HEK293T (cell line): ENCODE measurements at regions not wholly inside any gene's neighbourhood (a gene's known extent, or its start where the extent isn't known, plus 50 kb on each side); places are given as distances from the start of the nearest gene placed in this dataset.

Source experiments
- BHLHE40 ChIP-seq: fragments of 450-650 bp; IDR thresholded peaks from 2 replicates; pipeline ENCODE4 v1.6.1; 2016; ENCODE audit warnings: mild to moderate bottlenecking, moderate library complexity, borderline replicate concordance
- CTBP1 ChIP-seq: fragments of 450-650 bp; IDR thresholded peaks from 2 replicates; pipeline ENCODE4 v1.6.1; 2016; ENCODE audit warnings: borderline replicate concordance
- ELF4 ChIP-seq: fragments of 450-650 bp; IDR thresholded peaks from 2 replicates; pipeline ENCODE4 v1.6.1; 2017; ENCODE audit warnings: antibody characterized with exemption
- FOXA1 ChIP-seq: fragments of 450-650 bp; IDR thresholded peaks from 2 replicates; pipeline ENCODE4 v1.6.1; 2016; ENCODE audit warnings: mild to moderate bottlenecking
- FOXK2 ChIP-seq: fragments of 450-650 bp; IDR thresholded peaks from 2 replicates; pipeline ENCODE4 v1.6.1; 2016; ENCODE audit warnings: mild to moderate bottlenecking
- FOXM1 ChIP-seq: fragments of 450-650 bp; IDR thresholded peaks from 2 replicates; pipeline ENCODE4 v1.6.1; 2017; ENCODE audit warnings: mild to moderate bottlenecking, borderline replicate concordance
- HDGF ChIP-seq: fragments of 450-650 bp; IDR thresholded peaks from 2 replicates; pipeline ENCODE4 v1.6.1; 2017; ENCODE audit warnings: antibody characterized with exemption, borderline replicate concordance
- L3MBTL2 ChIP-seq: fragments of 450-650 bp; conservative IDR thresholded peaks from 2 replicates; pipeline ENCODE4 v1.6.1; 2016; ENCODE audit warnings: mild to moderate bottlenecking
- LEF1 ChIP-seq: fragments of 450-650 bp; IDR thresholded peaks from 2 replicates; pipeline ENCODE4 v1.6.1; 2017; ENCODE audit warnings: mild to moderate bottlenecking, borderline replicate concordance
- NFRKB ChIP-seq: fragments of 450-650 bp; IDR thresholded peaks from 2 replicates; pipeline ENCODE4 v1.6.1; 2016; ENCODE audit warnings: mild to moderate bottlenecking, moderate library complexity
- PKNOX1 ChIP-seq: fragments of 450-650 bp; IDR thresholded peaks from 2 replicates; pipeline ENCODE4 v1.6.1; 2016
- SP1 ChIP-seq: fragments of 450-650 bp; IDR thresholded peaks from 2 replicates; pipeline ENCODE4 v1.6.1; 2017
- SUZ12 ChIP-seq: fragments of 450-650 bp; IDR thresholded peaks from 2 replicates; pipeline ENCODE4 v1.6.1; 2016; ENCODE audit warnings: mild to moderate bottlenecking
- TARDBP ChIP-seq: fragments of 450-650 bp; IDR thresholded peaks from 2 replicates; pipeline ENCODE4 v1.6.1; 2016

GRCh38 chr20:60482221-60483008 is 524.2 kb downstream of the CDH26 start:
- TF ChIP-seq TARDBP (no peak), SP1 (no peak), HDGF (no peak), FOXM1 (no peak), BHLHE40 (no peak), LEF1 (no peak), PKNOX1 (no peak), FOXA1 (no peak), ELF4 (no peak), CTBP1 (no peak), FOXK2 (no peak), NFRKB (no peak), L3MBTL2 (no peak), SUZ12 (no peak)
